HG03045 (cell line): ENCODE measurements at regions not wholly inside any gene's neighbourhood (a gene's known extent, or its start where the extent isn't known, plus 50 kb on each side); places are given as distances from the start of the nearest gene placed in this dataset.
A peak's percentile ranks its signal among the peaks of the same experiment; 100 is the strongest.
"Not testable (repeated sequence)": the region's sequence is repeated elsewhere in the genome, so short reads cannot be mapped to it uniquely, and the experiment has no call there.

Experiments used
- ATAC-seq: cut with Tn5 transposase; IDR thresholded peaks from one replicate; pipeline ENCODE4 v1.9.1; 2021; ENCODE audit warnings: mild to moderate bottlenecking, moderate library complexity; ENCODE audit not compliant: unreplicated experiment

- ATAC-seq = peak; percentile 94
These were observed 402.4 kb upstream of the NDST4 start for GRCh38 chr4:115515772-115516171.

- ATAC-seq = peak; percentile 11
These were observed 401.9 kb upstream of the NDST4 start for GRCh38 chr4:115515366-115515765.

GRCh38 chr4:115514675-115515074 is 401.3 kb upstream of the NDST4 start:
- ATAC-seq = no peak

- ATAC-seq = no peak
These were observed 391.9 kb upstream of the NDST4 start for GRCh38 chr4:115505326-115505725.

- no peak for ATAC-seq
These were observed 388.2 kb upstream of the NDST4 start for GRCh38 chr4:115501656-115502055.

- not testable (repeated sequence) for ATAC-seq
These were observed 380.4 kb upstream of the NDST4 start for GRCh38 chr4:115493770-115494169.

- ATAC-seq = no peak
These were observed 378.3 kb upstream of the NDST4 start for GRCh38 chr4:115491686-115492085.

GRCh38 chr4:115489279-115489678 is 375.9 kb upstream of the NDST4 start:
- ATAC-seq = no peak

GRCh38 chr4:115485402-115485801 is 372.0 kb upstream of the NDST4 start:
- ATAC-seq = no peak

GRCh38 chr4:115484479-115484878 is 371.1 kb upstream of the NDST4 start:
- ATAC-seq = no peak

GRCh38 chr4:115470763-115471162 is 357.3 kb upstream of the NDST4 start:
- ATAC-seq = no peak

GRCh38 chr4:115459301-115459700 is 345.9 kb upstream of the NDST4 start:
- not testable (repeated sequence) for ATAC-seq

- no peak for ATAC-seq
These were observed 342.8 kb upstream of the NDST4 start for GRCh38 chr4:115456231-115456630.

- ATAC-seq = no peak
These were observed 340.8 kb upstream of the NDST4 start for GRCh38 chr4:115454228-115454627.

GRCh38 chr4:115453416-115453815 is 340.0 kb upstream of the NDST4 start:
- no peak for ATAC-seq

- not testable (repeated sequence) for ATAC-seq
These were observed 338.8 kb upstream of the NDST4 start for GRCh38 chr4:115452229-115452628.

- no peak for ATAC-seq
These were observed 324.3 kb upstream of the NDST4 start for GRCh38 chr4:115437739-115438138.

- no peak for ATAC-seq
These were observed 320.1 kb upstream of the NDST4 start for GRCh38 chr4:115433491-115433890.

- no peak for ATAC-seq
These were observed 316.6 kb upstream of the NDST4 start for GRCh38 chr4:115430024-115430423.

GRCh38 chr4:115428455-115428854 is 315.0 kb upstream of the NDST4 start:
- ATAC-seq = no peak

GRCh38 chr4:115424852-115425251 is 311.4 kb upstream of the NDST4 start:
- ATAC-seq = no peak

GRCh38 chr4:115418635-115419396 is 305.4 kb upstream of the NDST4 start:
- no peak for ATAC-seq

- no peak for ATAC-seq
These were observed 282.6 kb upstream of the NDST4 start for GRCh38 chr4:115396034-115396433.
